HepG2 (cell line): ENCODE measurements at regions not wholly inside any gene's neighbourhood (a gene's known extent, or its start where the extent isn't known, plus 50 kb on each side); places are given as distances from the start of the nearest gene placed in this dataset.
A peak's percentile ranks its signal among the peaks of the same experiment; 100 is the strongest.

ENCODE experiments used
- ATAC-seq: fragments of 200-7000 bp; cut with Tn5 transposase; 3 replicates; pipeline ENCODE4 v1.9.1; 2020; ENCODE audit warnings: mild to moderate bottlenecking, moderate library complexity
- BruUV-seq: library from RNA; stranded (reverse); fragments of 400-500 nt; replicated peaks from 2 replicates; lab custom pipeline; 2021; lab: Mats Ljungman, UMichigan
- CTCF ChIA-PET: fragments of 300-600 bp; formaldehyde crosslinking; extraction: SDS; loops from one replicate; lab custom pipeline; 2021; ENCODE audit warnings: low total read pairs, inconsistent platforms, low intra/inter-chr PET ratio; lab: Yijun Ruan, JAX
- POLR2A ChIA-PET: fragments of 350-600 bp; sonication (Branson Sonifier 250); formaldehyde crosslinking; loops from one replicate; lab custom pipeline; 2020; ENCODE audit warnings: antibody characterized with exemption, inconsistent platforms; lab: Yijun Ruan, JAX
- DNase-seq: peaks from one replicate; pipeline ENCODE4 v3.0.0-alpha.2; 2015; ENCODE audit warnings: low spot score
- FAIRE-seq: peaks from 3 replicates; lab custom pipeline; 2011; peaks lifted over from hg19 to GRCh38; lab: Jason Lieb, UNC
- H2AFZ ChIP-seq: one replicate; pipeline ENCODE4 v1.6.1; 2011; ENCODE audit warnings: low read length, inconsistent platforms
- H3K27ac ChIP-seq: fragments of 300-600 bp; 3 replicates; pipeline ENCODE4 v1.8.0; 2011; ENCODE audit warnings: mixed run types, mild to moderate bottlenecking, mixed read lengths, low read length, inconsistent platforms; ENCODE audit not compliant: insufficient read depth; ENCODE audit errors: extremely low read length
- H3K27me3 ChIP-seq, 2 experiments: fragments of 200-600 bp in 1 of 2; 2 replicates in 1 of 2; 3 replicates in 1 of 2; pipeline versions ENCODE4 v1.6.0 to v1.8.0; 2011; ENCODE audit warnings: low read length in 2 of 2, mild to moderate bottlenecking in 2 of 2, moderate library complexity in 2 of 2, inconsistent platforms in 1 of 2; ENCODE audit not compliant: insufficient read depth in 2 of 2, control insufficient read depth in 1 of 2
- H3K36me3 ChIP-seq, 2 experiments: fragments of 200-600 bp in 1 of 2; replicated peaks in 1 of 2; 2 replicates in 1 of 2; 3 replicates in 1 of 2; pipeline versions ENCODE4 v1.5.1 to v1.8.0; 2011; ENCODE audit warnings: low read length in 2 of 2, inconsistent platforms in 1 of 2; ENCODE audit not compliant: insufficient read depth in 2 of 2, control insufficient read depth in 1 of 2
- H3K4me1 ChIP-seq: 2 replicates; pipeline ENCODE4 v1.5.1; 2012; ENCODE audit warnings: low read length, inconsistent platforms; ENCODE audit not compliant: insufficient read depth
- H3K4me2 ChIP-seq: 2 replicates; pipeline ENCODE4 v1.6.0; 2011; ENCODE audit warnings: low read depth, low read length, inconsistent platforms
- H3K4me3 ChIP-seq, 3 experiments: fragments of 200-600 bp in 1 of 3; sonication (generic), shearing (Covaris generic) in 1 of 3; replicated peaks in 1 of 3; 2 replicates each; pipeline ENCODE4 v1.5.1; 2011 to 2016; ENCODE audit warnings: low read length in 3 of 3, inconsistent platforms in 2 of 3, low read depth in 2 of 3, mild to moderate bottlenecking in 2 of 3, control low read depth in 1 of 3, mixed read lengths in 1 of 3; ENCODE audit not compliant: insufficient read depth in 1 of 3
- H3K79me2 ChIP-seq: one replicate; pipeline ENCODE4 v1.6.1; 2011; ENCODE audit warnings: low read length, inconsistent platforms; ENCODE audit not compliant: insufficient read depth
- H3K9ac ChIP-seq: 2 replicates; pipeline ENCODE4 v1.6.0; 2011; ENCODE audit warnings: mild to moderate bottlenecking, low read depth, low read length, inconsistent platforms; ENCODE audit not compliant: insufficient read depth
- H3K9me3 ChIP-seq: 2 replicates; pipeline ENCODE4 v1.5.1; 2012; ENCODE audit warnings: mild to moderate bottlenecking, low read length
- H4K20me1 ChIP-seq: 2 replicates; pipeline ENCODE4 v1.6.0; 2011; ENCODE audit warnings: inconsistent platforms, mild to moderate bottlenecking, low read length, moderate library complexity; ENCODE audit not compliant: insufficient read depth
- CSRNP2 ChIP-seq: sonication (generic); formaldehyde crosslinking; conservative IDR thresholded peaks from 2 replicates; pipeline ENCODE4 v1.8.0; 2022; ENCODE audit warnings: low read depth, missing genetic modification reagents
- HNF4G ChIP-seq, 2 experiments: sonication (generic) in 1 of 2; formaldehyde crosslinking in 1 of 2; IDR thresholded peaks; 2 replicates each; pipeline versions ENCODE4 v1.4.0 to v1.6.1; 2011 to 2020; ENCODE audit warnings: borderline replicate concordance in 2 of 2, low read depth in 2 of 2, mild to moderate bottlenecking in 2 of 2, low read length in 1 of 2, missing genetic modification reagents in 1 of 2, moderate library complexity in 1 of 2
- HNRNPK ChIP-seq: fragments of 200-400 bp; formaldehyde crosslinking; IDR thresholded peaks from 2 replicates; pipeline ENCODE4 v1.6.1; 2018; ENCODE audit warnings: low read length, low read depth, moderate library complexity, mild to moderate bottlenecking; ENCODE audit not compliant: poor library complexity, severe bottlenecking
- ONECUT2 ChIP-seq: sonication (generic); formaldehyde crosslinking; IDR thresholded peaks from 2 replicates; pipeline ENCODE4 v1.4.0; 2020; ENCODE audit warnings: missing genetic modification reagents
- POLR2A ChIP-seq, 2 experiments: IDR thresholded peaks; 2 replicates each; pipeline ENCODE4 v1.6.1; 2011; ENCODE audit warnings: low read depth in 2 of 2, low read length in 2 of 2, mild to moderate bottlenecking in 1 of 2, moderate library complexity in 1 of 2; ENCODE audit not compliant: insufficient read depth in 1 of 2
- RORA ChIP-seq: sonication (generic); formaldehyde crosslinking; IDR thresholded peaks from 2 replicates; pipeline ENCODE4 v1.5.0; 2020; ENCODE audit warnings: mild to moderate bottlenecking, missing genetic modification reagents, moderate library complexity
- SIX1 ChIP-seq: sonication (generic); formaldehyde crosslinking; IDR thresholded peaks from 2 replicates; pipeline ENCODE4 v1.4.0; 2020; ENCODE audit warnings: missing genetic modification reagents, borderline replicate concordance
- SSRP1 ChIP-seq: IDR thresholded peaks from 2 replicates; pipeline ENCODE4 v1.6.1; 2016; ENCODE audit warnings: control low read depth
- TGIF2 ChIP-seq: IDR thresholded peaks from 2 replicates; pipeline ENCODE4 v1.6.1; 2016; ENCODE audit warnings: control low read depth, missing compliant biosample characterization
- TOPORS ChIP-seq: sonication (generic); formaldehyde crosslinking; IDR thresholded peaks from 2 replicates; pipeline ENCODE4 v1.8.0; 2023; ENCODE audit warnings: mild to moderate bottlenecking, missing genetic modification reagents
- ZFP36L2 ChIP-seq: sonication (generic); formaldehyde crosslinking; IDR thresholded peaks from 2 replicates; pipeline ENCODE4 v1.4.0; 2020; ENCODE audit warnings: missing genetic modification reagents
- ZNF329 ChIP-seq: sonication (generic); formaldehyde crosslinking; IDR thresholded peaks from 2 replicates; pipeline ENCODE4 v1.9.0; 2021; ENCODE audit warnings: low read depth, mild to moderate bottlenecking, missing genetic modification reagents
- ZNF724P ChIP-seq: sonication (generic); formaldehyde crosslinking; IDR thresholded peaks from 2 replicates; pipeline ENCODE4 v1.8.0; 2022; ENCODE audit warnings: missing genetic modification reagents, borderline replicate concordance
- WGBS: methylation state at CpG from one replicate; pipeline ENCODE4 v1.1.6; 2017; ENCODE audit warnings: low lambda C conversion rate; 5-methylcytosine and 5-hydroxymethylcytosine counted together
- in situ Hi-C: cut with HindIII; loops from 2 replicates; pipeline ENCODE4 v1.10.0; 2017; ENCODE audit warnings: low pct_unique_long_range_greater_than_20kb; ENCODE audit not compliant: extremely low pct_ligation_motif_present
- intact Hi-C: fragments of 100-400 bp; cut with micrococcal nuclease; formaldehyde crosslinking; loops from one replicate; pipeline ENCODE4 v1.10.0; 2022; ENCODE audit not compliant: unreplicated experiment
- TF ChIP-seq, protein P1 (sequence below): sonication (generic); formaldehyde crosslinking; IDR thresholded peaks from 2 replicates; pipeline ENCODE4 v1.4.0; 2020; ENCODE audit warnings: missing genetic modification reagents, mild to moderate bottlenecking, borderline replicate concordance

GRCh38 chr2:235302263-235302662 lies 191.6 kb upstream of the AGAP1 start:
- ChIA-PET CTCF (no interaction called here), POLR2A (no interaction called here)
- BruUV-seq: no TSS peak
- in situ Hi-C loops: no loop called here
- Histone ChIP-seq H3K27ac (no peak overlapping the region), H3K9me3 (no peaks in the 10 kb centered on the region), H3K4me2 (no peak overlapping the region), H2AFZ (no peak overlapping the region), H3K9ac (no peak overlapping the region), H3K4me1 (no peaks in the 10 kb centered on the region), H3K36me3 (no peaks in the 10 kb centered on the region), H3K4me3 (no peak overlapping the region), H4K20me1 (no peaks in the 10 kb centered on the region), H3K27me3 (peaks cover 3 to 39% of the 10 kb centered on the region in 2 experiments), H3K79me2 (no peaks in the 10 kb centered on the region)
- FAIRE-seq: no peak
- no peak for DNase-seq
- peak; percentile 32; the same call in 1 of the 3 replicates for ATAC-seq
- 64% methylated on average over 9 of the region's 9 CpGs for WGBS
- peak; percentile 6 for TF ChIP-seq HNRNPK
- TF ChIP-seq, protein P1, sequence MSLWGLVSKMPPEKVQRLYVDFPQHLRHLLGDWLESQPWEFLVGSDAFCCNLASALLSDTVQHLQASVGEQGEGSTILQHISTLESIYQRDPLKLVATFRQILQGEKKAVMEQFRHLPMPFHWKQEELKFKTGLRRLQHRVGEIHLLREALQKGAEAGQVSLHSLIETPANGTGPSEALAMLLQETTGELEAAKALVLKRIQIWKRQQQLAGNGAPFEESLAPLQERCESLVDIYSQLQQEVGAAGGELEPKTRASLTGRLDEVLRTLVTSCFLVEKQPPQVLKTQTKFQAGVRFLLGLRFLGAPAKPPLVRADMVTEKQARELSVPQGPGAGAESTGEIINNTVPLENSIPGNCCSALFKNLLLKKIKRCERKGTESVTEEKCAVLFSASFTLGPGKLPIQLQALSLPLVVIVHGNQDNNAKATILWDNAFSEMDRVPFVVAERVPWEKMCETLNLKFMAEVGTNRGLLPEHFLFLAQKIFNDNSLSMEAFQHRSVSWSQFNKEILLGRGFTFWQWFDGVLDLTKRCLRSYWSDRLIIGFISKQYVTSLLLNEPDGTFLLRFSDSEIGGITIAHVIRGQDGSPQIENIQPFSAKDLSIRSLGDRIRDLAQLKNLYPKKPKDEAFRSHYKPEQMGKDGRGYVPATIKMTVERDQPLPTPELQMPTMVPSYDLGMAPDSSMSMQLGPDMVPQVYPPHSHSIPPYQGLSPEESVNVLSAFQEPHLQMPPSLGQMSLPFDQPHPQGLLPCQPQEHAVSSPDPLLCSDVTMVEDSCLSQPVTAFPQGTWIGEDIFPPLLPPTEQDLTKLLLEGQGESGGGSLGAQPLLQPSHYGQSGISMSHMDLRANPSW (CRISPR knock-in tag): no peak
- intact Hi-C loops: no loop called here

GRCh38 chr2:235303499-235304291 lies 190.1 kb upstream of the AGAP1 start:
- WGBS: 52% methylated on average over 18 of the region's 18 CpGs
- in situ Hi-C loops (no loop called here), intact Hi-C loops (no loop called here)
- no peaks in the 10 kb centered on the region for H3K36me3 ChIP-seq
- ChIA-PET CTCF (no interaction called here), POLR2A (no interaction called here)
- no peak overlapping the region for H3K27ac ChIP-seq
- no peak overlapping the region for H3K9ac ChIP-seq
- FAIRE-seq (no peak), DNase-seq (no peak), ATAC-seq (no peak)
- H3K9me3 ChIP-seq: no peaks in the 10 kb centered on the region
- no peaks in the 10 kb centered on the region for H4K20me1 ChIP-seq
- BruUV-seq: no TSS peak
- H3K4me2 ChIP-seq: no peak overlapping the region
- H3K4me1 ChIP-seq: no peaks in the 10 kb centered on the region
- H3K4me3 ChIP-seq: no peak overlapping the region
- no peak overlapping the region for H2AFZ ChIP-seq
- peaks cover 3 to 39% of the 10 kb centered on the region in 2 experiments for H3K27me3 ChIP-seq
- no peaks in the 10 kb centered on the region for H3K79me2 ChIP-seq
- TF ChIP-seq ZFP36L2 (CRISPR knock-in tag): no peak
- TF ChIP-seq RORA (CRISPR knock-in tag): no peak
- no peak for TF ChIP-seq TOPORS (CRISPR knock-in tag)
- no peak for TF ChIP-seq ONECUT2 (CRISPR knock-in tag)
- TF ChIP-seq SIX1 (CRISPR knock-in tag): no peak
- no peak for TF ChIP-seq POLR2A (IDR thresholded peaks at IDR 0.05; ENCODE audit: insufficient read depth in 1 of 2, low read depth in 2 of 2, low read length in 2 of 2)
- TF ChIP-seq ZNF329 (CRISPR knock-in tag): peak; percentile 93
- TF ChIP-seq CSRNP2 (CRISPR knock-in tag): no peak
- TF ChIP-seq HNF4G (IDR thresholded peaks at IDR 0.05; ENCODE audit: borderline replicate concordance, low read depth, low read length): no peak
- TF ChIP-seq HNF4G (CRISPR knock-in tag; IDR thresholded peaks at IDR 0.05; ENCODE audit: borderline replicate concordance, low read depth): no peak
- TF ChIP-seq ZNF724P (CRISPR knock-in tag): no peak
- TF ChIP-seq SSRP1: no peak
- no peak for TF ChIP-seq TGIF2 (CRISPR knock-in tag)
